WTC11 (cell line): ENCODE measurements at regions not wholly inside any gene's neighbourhood (a gene's known extent, or its start where the extent isn't known, plus 50 kb on each side); places are given as distances from the start of the nearest gene placed in this dataset.
"Not testable (repeated sequence)": the region's sequence is repeated elsewhere in the genome, so short reads cannot be mapped to it uniquely, and the experiment has no call there.

ENCODE experiments used
- CREM ChIP-seq: sonication (generic); formaldehyde crosslinking; IDR thresholded peaks from 2 replicates; pipeline ENCODE4 v1.8.1; 2022; ENCODE audit warnings: mild to moderate bottlenecking, missing genetic modification reagents, moderate library complexity
- ELF4 ChIP-seq: sonication (generic); formaldehyde crosslinking; IDR thresholded peaks from 2 replicates; pipeline ENCODE4 v1.8.1; 2022; ENCODE audit warnings: low read depth, mild to moderate bottlenecking, moderate library complexity, missing genetic modification reagents
- ETV6 ChIP-seq: sonication (generic); formaldehyde crosslinking; IDR thresholded peaks from 2 replicates; pipeline ENCODE4 v1.8.1; 2022; ENCODE audit warnings: mild to moderate bottlenecking, missing genetic modification reagents
- FOXP1 ChIP-seq: sonication (generic); formaldehyde crosslinking; IDR thresholded peaks from 2 replicates; pipeline ENCODE4 v1.8.0; 2022; ENCODE audit warnings: missing genetic modification reagents, mild to moderate bottlenecking, moderate library complexity, borderline replicate concordance
- GABPB1 ChIP-seq: sonication (generic); formaldehyde crosslinking; IDR thresholded peaks from 2 replicates; pipeline ENCODE4 v1.8.1; 2023; ENCODE audit warnings: mild to moderate bottlenecking, missing genetic modification reagents
- SP1 ChIP-seq: sonication (generic); formaldehyde crosslinking; conservative IDR thresholded peaks from 2 replicates; pipeline ENCODE4 v1.8.1; 2022; ENCODE audit warnings: missing genetic modification reagents
- ZNF423 ChIP-seq: fragments of 250-450 bp; sonication (Bioruptor Pico); IDR thresholded peaks from 2 replicates; pipeline ENCODE4 v2.1.2; 2022; ENCODE audit warnings: mild to moderate bottlenecking, moderate library complexity
- TF ChIP-seq, protein P1 (sequence below): sonication (generic); formaldehyde crosslinking; IDR thresholded peaks from 2 replicates; pipeline ENCODE4 v1.8.1; 2023; ENCODE audit warnings: mild to moderate bottlenecking, moderate library complexity, missing genetic modification reagents
- TF ChIP-seq, protein P2 (sequence below): sonication (generic); formaldehyde crosslinking; conservative IDR thresholded peaks from 2 replicates; pipeline ENCODE4 v1.8.1; 2022; ENCODE audit warnings: mild to moderate bottlenecking, missing genetic modification reagents
- TF ChIP-seq, protein P3 (sequence below): fragments of 200-600 bp; IDR thresholded peaks from 2 replicates; pipeline ENCODE4 v1.8.0; 2022; ENCODE audit warnings: antibody characterized with exemption
- TF ChIP-seq, protein P4 (sequence below): sonication (generic); formaldehyde crosslinking; IDR thresholded peaks from 2 replicates; pipeline ENCODE4 v1.8.1; 2022; ENCODE audit warnings: low read depth, missing genetic modification reagents, borderline replicate concordance

DNA sequence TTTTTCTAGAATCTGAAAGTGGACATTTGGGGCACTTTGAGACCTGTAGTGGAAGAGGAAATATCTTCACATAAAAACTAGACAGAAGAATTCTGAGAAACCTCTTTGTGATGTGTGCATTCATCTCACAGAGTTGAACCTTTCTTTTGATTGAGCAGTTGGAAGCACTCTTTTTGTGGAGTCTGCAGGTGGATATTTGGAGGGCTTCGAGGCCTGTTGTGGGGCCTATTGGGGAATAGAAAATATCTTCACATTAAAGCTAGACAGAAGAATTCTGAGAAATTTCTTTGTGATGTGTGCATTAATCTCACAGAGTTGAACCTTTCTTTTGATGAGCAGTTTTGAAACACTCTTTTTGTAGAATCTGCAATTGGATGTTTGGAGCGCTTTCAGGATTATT lies 236.2 kb downstream of the FOXD4L6 start:
- TF ChIP-seq, protein P1, sequence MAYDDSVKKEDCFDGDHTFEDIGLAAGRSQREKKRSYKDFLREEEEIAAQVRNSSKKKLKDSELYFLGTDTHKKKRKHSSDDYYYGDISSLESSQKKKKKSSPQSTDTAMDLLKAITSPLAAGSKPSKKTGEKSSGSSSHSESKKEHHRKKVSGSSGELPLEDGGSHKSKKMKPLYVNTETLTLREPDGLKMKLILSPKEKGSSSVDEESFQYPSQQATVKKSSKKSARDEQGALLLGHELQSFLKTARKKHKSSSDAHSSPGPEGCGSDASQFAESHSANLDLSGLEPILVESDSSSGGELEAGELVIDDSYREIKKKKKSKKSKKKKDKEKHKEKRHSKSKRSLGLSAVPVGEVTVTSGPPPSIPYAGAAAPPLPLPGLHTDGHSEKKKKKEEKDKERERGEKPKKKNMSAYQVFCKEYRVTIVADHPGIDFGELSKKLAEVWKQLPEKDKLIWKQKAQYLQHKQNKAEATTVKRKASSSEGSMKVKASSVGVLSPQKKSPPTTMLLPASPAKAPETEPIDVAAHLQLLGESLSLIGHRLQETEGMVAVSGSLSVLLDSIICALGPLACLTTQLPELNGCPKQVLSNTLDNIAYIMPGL (CRISPR knock-in tag) = not testable (repeated sequence)
- TF ChIP-seq, protein P2, sequence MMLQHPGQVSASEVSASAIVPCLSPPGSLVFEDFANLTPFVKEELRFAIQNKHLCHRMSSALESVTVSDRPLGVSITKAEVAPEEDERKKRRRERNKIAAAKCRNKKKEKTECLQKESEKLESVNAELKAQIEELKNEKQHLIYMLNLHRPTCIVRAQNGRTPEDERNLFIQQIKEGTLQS = not testable (repeated sequence)
- TF ChIP-seq, protein P3, sequence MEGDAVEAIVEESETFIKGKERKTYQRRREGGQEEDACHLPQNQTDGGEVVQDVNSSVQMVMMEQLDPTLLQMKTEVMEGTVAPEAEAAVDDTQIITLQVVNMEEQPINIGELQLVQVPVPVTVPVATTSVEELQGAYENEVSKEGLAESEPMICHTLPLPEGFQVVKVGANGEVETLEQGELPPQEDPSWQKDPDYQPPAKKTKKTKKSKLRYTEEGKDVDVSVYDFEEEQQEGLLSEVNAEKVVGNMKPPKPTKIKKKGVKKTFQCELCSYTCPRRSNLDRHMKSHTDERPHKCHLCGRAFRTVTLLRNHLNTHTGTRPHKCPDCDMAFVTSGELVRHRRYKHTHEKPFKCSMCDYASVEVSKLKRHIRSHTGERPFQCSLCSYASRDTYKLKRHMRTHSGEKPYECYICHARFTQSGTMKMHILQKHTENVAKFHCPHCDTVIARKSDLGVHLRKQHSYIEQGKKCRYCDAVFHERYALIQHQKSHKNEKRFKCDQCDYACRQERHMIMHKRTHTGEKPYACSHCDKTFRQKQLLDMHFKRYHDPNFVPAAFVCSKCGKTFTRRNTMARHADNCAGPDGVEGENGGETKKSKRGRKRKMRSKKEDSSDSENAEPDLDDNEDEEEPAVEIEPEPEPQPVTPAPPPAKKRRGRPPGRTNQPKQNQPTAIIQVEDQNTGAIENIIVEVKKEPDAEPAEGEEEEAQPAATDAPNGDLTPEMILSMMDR = not testable (repeated sequence)
- not testable (repeated sequence) for TF ChIP-seq FOXP1 (CRISPR knock-in tag); CREM; GABPB1 (CRISPR knock-in tag); ETV6; ZNF423 (CRISPR knock-in tag); ELF4 (CRISPR knock-in tag); SP1 (CRISPR knock-in tag)
- TF ChIP-seq, protein P4, sequence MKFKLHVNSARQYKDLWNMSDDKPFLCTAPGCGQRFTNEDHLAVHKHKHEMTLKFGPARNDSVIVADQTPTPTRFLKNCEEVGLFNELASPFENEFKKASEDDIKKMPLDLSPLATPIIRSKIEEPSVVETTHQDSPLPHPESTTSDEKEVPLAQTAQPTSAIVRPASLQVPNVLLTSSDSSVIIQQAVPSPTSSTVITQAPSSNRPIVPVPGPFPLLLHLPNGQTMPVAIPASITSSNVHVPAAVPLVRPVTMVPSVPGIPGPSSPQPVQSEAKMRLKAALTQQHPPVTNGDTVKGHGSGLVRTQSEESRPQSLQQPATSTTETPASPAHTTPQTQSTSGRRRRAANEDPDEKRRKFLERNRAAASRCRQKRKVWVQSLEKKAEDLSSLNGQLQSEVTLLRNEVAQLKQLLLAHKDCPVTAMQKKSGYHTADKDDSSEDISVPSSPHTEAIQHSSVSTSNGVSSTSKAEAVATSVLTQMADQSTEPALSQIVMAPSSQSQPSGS (CRISPR knock-in tag) = not testable (repeated sequence)
